ENCODE measurements at regions not wholly inside any gene's neighbourhood (a gene's known extent, or its start where the extent isn't known, plus 50 kb on each side); places are given as distances from the start of the nearest gene placed in this dataset.

- Histone ChIP-seq H3K36me3 (ENCODE audit: control insufficient read depth in 3 of 3, insufficient read depth in 2 of 3, low read depth in 1 of 3, low read length in 3 of 3) (no peaks in the 10 kb centered on the region), H3K4me3 (ENCODE audit: low read depth in 1 of 3, low read length in 3 of 3) (no peak overlapping the region), H3K27ac (ENCODE audit: low read depth in 1 of 3, low read length in 2 of 3) (no peak overlapping the region), H3K27me3 (ENCODE audit: control insufficient read depth in 3 of 3, insufficient read depth in 3 of 3, low read length in 3 of 3) (no peaks in the 10 kb centered on the region), H3K9me3 (ENCODE audit: control insufficient read depth in 2 of 2, insufficient read depth in 1 of 2, low read depth in 1 of 2, low read length in 1 of 2) (peaks cover 0 to 28% of the 10 kb centered on the region in 2 donors), H3K4me1 (ENCODE audit: control insufficient read depth in 3 of 3, insufficient read depth in 2 of 3, low read depth in 1 of 3, low read length in 2 of 3) (no peaks in the 10 kb centered on the region)
- 74 to 87% (median 84%) methylated on average over 11 of the region's 11 CpGs for WGBS, 3 donors
- DNase-seq (no peak), FAIRE-seq (no peak)
Measured at GRCh38 chr7:418636-419280, 100.9 kb downstream of the PDGFA start.

- H3K4me1 ChIP-seq (ENCODE audit: control insufficient read depth in 3 of 3, insufficient read depth in 2 of 3, low read depth in 1 of 3, low read length in 2 of 3) = peaks cover 0 to 4% (median 0%) of the 10 kb centered on the region in 3 donors
- no peak for FAIRE-seq
- H3K27me3 ChIP-seq (ENCODE audit: control insufficient read depth in 3 of 3, insufficient read depth in 3 of 3, low read length in 3 of 3) = no peaks in the 10 kb centered on the region
- H3K9me3 ChIP-seq (ENCODE audit: control insufficient read depth in 2 of 2, insufficient read depth in 1 of 2, low read depth in 1 of 2, low read length in 1 of 2) = peaks cover 0 to 28% of the 10 kb centered on the region in 2 donors
- DNase-seq = no peak
- no peak overlapping the region for H3K4me3 ChIP-seq (ENCODE audit: low read depth in 1 of 3, low read length in 3 of 3)
- WGBS, 3 donors = 80 to 84% (median 81%) methylated on average over 20 of the region's 20 CpGs
- no peaks in the 10 kb centered on the region for H3K36me3 ChIP-seq (ENCODE audit: control insufficient read depth in 3 of 3, insufficient read depth in 2 of 3, low read depth in 1 of 3, low read length in 3 of 3)
- H3K27ac ChIP-seq (ENCODE audit: low read depth in 1 of 3, low read length in 2 of 3) = no peak overlapping the region
Measured at GRCh38 chr7:420142-421093, 99.2 kb downstream of the PDGFA start.

- H3K27ac ChIP-seq (ENCODE audit: low read depth in 1 of 3, low read length in 2 of 3) = no peak overlapping the region
- H3K36me3 ChIP-seq (ENCODE audit: control insufficient read depth in 3 of 3, insufficient read depth in 2 of 3, low read depth in 1 of 3, low read length in 3 of 3) = no peaks in the 10 kb centered on the region
- 59 to 69% (median 65%) methylated on average over 55 to 57 of the region's 57 CpGs for WGBS, 3 donors
- no peak overlapping the region for H3K4me3 ChIP-seq (ENCODE audit: low read depth in 1 of 3, low read length in 3 of 3)
- H3K27me3 ChIP-seq (ENCODE audit: control insufficient read depth in 3 of 3, insufficient read depth in 3 of 3, low read length in 3 of 3) = no peaks in the 10 kb centered on the region
- peaks cover 0 to 28% of the 10 kb centered on the region in 2 donors for H3K9me3 ChIP-seq (ENCODE audit: control insufficient read depth in 2 of 2, insufficient read depth in 1 of 2, low read depth in 1 of 2, low read length in 1 of 2)
- FAIRE-seq = no peak
- peaks cover 0 to 4% (median 0%) of the 10 kb centered on the region in 3 donors for H3K4me1 ChIP-seq (ENCODE audit: control insufficient read depth in 3 of 3, insufficient read depth in 2 of 3, low read depth in 1 of 3, low read length in 2 of 3)
- DNase-seq = peak in 1 of 2 donors; percentile 36
Measured at GRCh38 chr7:421136-421991, 98.3 kb downstream of the PDGFA start.

GRCh38 chr7:422191-422885, 97.3 kb downstream of the PDGFA start:
- no peak overlapping the region for H3K27ac ChIP-seq (ENCODE audit: low read depth in 1 of 3, low read length in 2 of 3)
- no peak overlapping the region for H3K4me3 ChIP-seq (ENCODE audit: low read depth in 1 of 3, low read length in 3 of 3)
- no peak for DNase-seq
- FAIRE-seq = no peak
- H3K4me1 ChIP-seq (ENCODE audit: control insufficient read depth in 3 of 3, insufficient read depth in 2 of 3, low read depth in 1 of 3, low read length in 2 of 3) = peaks cover 0 to 4% (median 0%) of the 10 kb centered on the region in 3 donors
- peaks cover 0 to 23% of the 10 kb centered on the region in 2 donors for H3K9me3 ChIP-seq (ENCODE audit: control insufficient read depth in 2 of 2, insufficient read depth in 1 of 2, low read depth in 1 of 2, low read length in 1 of 2)
- H3K36me3 ChIP-seq (ENCODE audit: control insufficient read depth in 3 of 3, insufficient read depth in 2 of 3, low read depth in 1 of 3, low read length in 3 of 3) = no peaks in the 10 kb centered on the region
- 89 to 90% (median 90%) methylated on average over 33 of the region's 33 CpGs for WGBS, 3 donors
- H3K27me3 ChIP-seq (ENCODE audit: control insufficient read depth in 3 of 3, insufficient read depth in 3 of 3, low read length in 3 of 3) = no peaks in the 10 kb centered on the region

DNA sequence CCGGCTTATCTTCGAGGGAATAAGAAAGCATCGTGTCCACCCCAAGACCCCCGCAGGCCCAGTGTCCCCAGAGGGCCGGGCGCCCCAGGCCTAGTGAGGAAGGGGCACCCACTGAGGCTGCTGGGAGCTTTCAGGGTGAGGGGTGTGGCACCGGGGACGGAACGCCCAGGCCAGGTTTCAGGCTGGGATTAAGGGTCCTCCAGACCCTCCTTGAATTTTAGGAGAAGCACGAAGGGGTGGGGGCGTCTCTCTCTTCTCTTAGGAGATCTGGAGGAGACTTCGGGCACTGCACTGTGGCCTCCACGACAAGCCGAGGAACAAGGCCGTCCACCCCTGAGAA, 96.8 kb downstream of the PDGFA start:
- Histone ChIP-seq H3K36me3 (ENCODE audit: control insufficient read depth in 3 of 3, insufficient read depth in 2 of 3, low read depth in 1 of 3, low read length in 3 of 3) (no peaks in the 10 kb centered on the region), H3K4me3 (ENCODE audit: low read depth in 1 of 3, low read length in 3 of 3) (no peak overlapping the region), H3K4me1 (ENCODE audit: control insufficient read depth in 3 of 3, insufficient read depth in 2 of 3, low read depth in 1 of 3, low read length in 2 of 3) (peaks cover 0 to 4% (median 0%) of the 10 kb centered on the region in 3 donors), H3K9me3 (ENCODE audit: control insufficient read depth in 2 of 2, insufficient read depth in 1 of 2, low read depth in 1 of 2, low read length in 1 of 2) (peaks cover 0 to 18% of the 10 kb centered on the region in 2 donors), H3K27ac (ENCODE audit: low read depth in 1 of 3, low read length in 2 of 3) (no peak overlapping the region), H3K27me3 (ENCODE audit: control insufficient read depth in 3 of 3, insufficient read depth in 3 of 3, low read length in 3 of 3) (no peaks in the 10 kb centered on the region)
- FAIRE-seq = no peak
- DNase-seq = no peak
- WGBS, 3 donors = 87 to 91% (median 90%) methylated on average over 14 to 15 of the region's 15 CpGs

GRCh38 chr7:423312-424260, 96.1 kb downstream of the PDGFA start:
- Histone ChIP-seq H3K9me3 (ENCODE audit: control insufficient read depth in 2 of 2, insufficient read depth in 1 of 2, low read depth in 1 of 2, low read length in 1 of 2) (peaks cover 0 to 12% of the 10 kb centered on the region in 2 donors), H3K27ac (ENCODE audit: low read depth in 1 of 3, low read length in 2 of 3) (no peak overlapping the region), H3K27me3 (ENCODE audit: control insufficient read depth in 3 of 3, insufficient read depth in 3 of 3, low read length in 3 of 3) (no peaks in the 10 kb centered on the region), H3K4me1 (ENCODE audit: control insufficient read depth in 3 of 3, insufficient read depth in 2 of 3, low read depth in 1 of 3, low read length in 2 of 3) (peaks cover 0 to 4% (median 0%) of the 10 kb centered on the region in 3 donors), H3K36me3 (ENCODE audit: control insufficient read depth in 3 of 3, insufficient read depth in 2 of 3, low read depth in 1 of 3, low read length in 3 of 3) (no peaks in the 10 kb centered on the region), H3K4me3 (ENCODE audit: low read depth in 1 of 3, low read length in 3 of 3) (no peak overlapping the region)
- no peak for FAIRE-seq
- DNase-seq = no peak
- WGBS, 3 donors = 80 to 86% (median 85%) methylated on average over 28 of the region's 28 CpGs

DNA sequence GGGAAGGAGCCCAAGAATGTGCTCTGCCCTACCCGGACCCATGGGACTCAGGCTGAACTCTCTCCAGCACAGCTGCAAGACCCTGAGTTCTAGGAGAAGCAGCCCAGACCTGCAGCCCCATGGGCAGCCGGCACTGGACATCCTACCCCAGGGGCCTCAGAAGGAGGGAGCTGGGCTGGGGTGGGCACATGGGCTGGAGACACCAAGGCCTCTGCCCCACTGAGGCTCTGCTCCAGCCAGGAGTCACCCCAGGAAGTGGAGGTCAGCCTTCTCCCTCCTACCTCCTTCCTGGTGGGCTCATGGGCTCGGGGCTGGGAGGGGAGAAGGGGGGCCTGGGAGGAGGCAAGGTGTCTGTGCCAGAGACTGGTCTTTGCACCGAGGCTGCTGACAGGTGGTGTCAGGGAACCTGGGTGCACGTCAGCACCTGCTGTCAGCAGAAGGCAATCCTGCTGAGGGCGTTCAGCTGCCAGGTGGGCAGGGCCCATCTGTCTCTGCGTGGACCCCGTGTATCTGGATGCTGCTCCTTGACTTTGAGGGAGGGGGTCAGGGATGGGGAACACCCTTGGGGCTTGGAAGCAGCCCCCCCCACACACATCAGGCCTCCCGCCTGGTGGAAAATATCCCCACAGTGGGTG, 95.2 kb downstream of the PDGFA start:
- no peak overlapping the region for H3K27ac ChIP-seq (ENCODE audit: low read depth in 1 of 3, low read length in 2 of 3)
- H3K9me3 ChIP-seq (ENCODE audit: control insufficient read depth in 2 of 2, insufficient read depth in 1 of 2, low read depth in 1 of 2, low read length in 1 of 2) = peaks cover 0 to 5% of the 10 kb centered on the region in 2 donors
- H3K36me3 ChIP-seq (ENCODE audit: control insufficient read depth in 3 of 3, insufficient read depth in 2 of 3, low read depth in 1 of 3, low read length in 3 of 3) = no peaks in the 10 kb centered on the region
- 24 to 56% (median 46%) methylated on average over 9 of the region's 9 CpGs for WGBS, 3 donors
- FAIRE-seq (no peak), DNase-seq (peak in 1 of 2 donors; percentile 53)
- no peaks in the 10 kb centered on the region for H3K27me3 ChIP-seq (ENCODE audit: control insufficient read depth in 3 of 3, insufficient read depth in 3 of 3, low read length in 3 of 3)
- no peak overlapping the region for H3K4me3 ChIP-seq (ENCODE audit: low read depth in 1 of 3, low read length in 3 of 3)
- H3K4me1 ChIP-seq (ENCODE audit: control insufficient read depth in 3 of 3, insufficient read depth in 2 of 3, low read depth in 1 of 3, low read length in 2 of 3) = peaks cover 0 to 4% (median 0%) of the 10 kb centered on the region in 3 donors

Data from small intestine (tissue), 7 donors.